ENCODE measurements at regions not wholly inside any gene's neighbourhood (a gene's known extent, or its start where the extent isn't known, plus 50 kb on each side); places are given as distances from the start of the nearest gene placed in this dataset.

GRCh38 chr4:116824172-116824571, 261.2 kb downstream of the TRAM1L1 start:
- Histone ChIP-seq H3K9me3 (peaks cover 0 to 3% (median 0%) of the 10 kb centered on the region in 12 donors), H3K4me3 (no peak overlapping the region), H3K4me1 (no peaks in the 10 kb centered on the region), H3K36me3 (no peaks in the 10 kb centered on the region), H3K27me3 (no peaks in the 10 kb centered on the region), H3K27ac (no peak overlapping the region)
- intact Hi-C loops (cut with DNase I) = no loop called here
- WGBS, 4 donors = 89 to 92% (median 91%) methylated on average over 2 of the region's 2 CpGs
- DNase-seq = no peak
- TF ChIP-seq POLR2A (IDR thresholded peaks at IDR 0.05) (no peak), CTCF (IDR thresholded peaks at IDR 0.05) (no peak)
- ATAC-seq = no peak

DNA sequence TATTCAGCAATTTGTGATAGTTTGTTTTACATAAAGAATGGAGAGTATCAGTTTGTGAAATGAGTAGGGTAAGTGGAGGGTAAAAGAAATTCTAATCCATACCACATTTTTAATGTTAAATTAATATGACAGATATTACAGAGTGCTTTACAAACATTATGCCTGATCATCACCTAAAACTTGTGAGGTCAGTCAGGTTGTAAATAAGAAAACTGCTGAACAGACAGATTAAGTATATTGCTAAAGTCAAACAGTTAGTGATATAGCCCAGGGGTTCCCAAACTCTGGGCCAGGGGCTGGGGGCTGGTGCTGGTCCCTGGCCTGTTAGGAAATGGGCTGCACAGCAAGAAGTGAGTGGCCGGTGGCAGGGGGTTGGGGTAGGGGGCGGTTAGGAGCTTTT, 273.6 kb downstream of the TRAM1L1 start:
- peaks cover 0 to 3% (median 0%) of the 10 kb centered on the region in 12 donors for H3K9me3 ChIP-seq
- no peak overlapping the region for H3K4me3 ChIP-seq
- no peaks in the 10 kb centered on the region for H3K36me3 ChIP-seq
- H3K4me1 ChIP-seq = no peaks in the 10 kb centered on the region
- 60 to 75% (median 66%) methylated on average over 2 of the region's 2 CpGs for WGBS, 4 donors
- ATAC-seq = no peak
- H3K27ac ChIP-seq = no peak overlapping the region
- TF ChIP-seq POLR2A (IDR thresholded peaks at IDR 0.05) = no peak
- TF ChIP-seq CTCF (IDR thresholded peaks at IDR 0.05) = no peak
- DNase-seq = no peak
- intact Hi-C loops (cut with DNase I) = no loop called here
- no peaks in the 10 kb centered on the region for H3K27me3 ChIP-seq

- H3K9me3 ChIP-seq = peaks cover 0 to 5% (median 0%) of the 10 kb centered on the region in 12 donors
- intact Hi-C loops (cut with DNase I) = no loop called here
- TF ChIP-seq CTCF (IDR thresholded peaks at IDR 0.05) (no peak), POLR2A (IDR thresholded peaks at IDR 0.05) (no peak)
- DNase-seq = no peak
- no peak overlapping the region for H3K4me3 ChIP-seq
- H3K27me3 ChIP-seq = no peaks in the 10 kb centered on the region
- no peaks in the 10 kb centered on the region for H3K36me3 ChIP-seq
- WGBS, 4 donors = 61 to 88% (median 73%) methylated on average over 2 of the region's 2 CpGs
- H3K27ac ChIP-seq = no peak overlapping the region
- no peak for ATAC-seq
- no peaks in the 10 kb centered on the region for H3K4me1 ChIP-seq
These were observed 289.4 kb downstream of the TRAM1L1 start for GRCh38 chr4:116796022-116796421.

DNA sequence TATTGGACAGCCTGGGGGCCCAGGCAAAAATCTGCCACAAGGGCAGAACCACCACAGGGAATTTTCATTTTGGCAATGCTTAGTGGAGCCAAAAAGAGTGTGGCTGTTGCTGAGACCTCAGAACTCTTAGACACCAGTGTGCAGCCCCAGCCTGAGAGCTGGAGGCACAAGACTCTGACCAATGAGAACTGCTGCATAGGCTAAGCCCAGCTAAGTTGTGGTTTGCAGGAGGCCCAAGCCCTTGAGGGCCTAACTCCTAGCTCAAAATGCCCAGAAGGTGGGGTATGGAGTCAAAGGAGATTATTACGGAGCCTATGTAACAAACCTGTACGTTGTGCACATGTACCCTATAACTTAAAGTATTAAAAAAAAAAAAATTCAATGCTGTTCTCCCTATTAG, 296.7 kb downstream of the TRAM1L1 start:
- TF ChIP-seq CTCF (IDR thresholded peaks at IDR 0.05) (no peak), POLR2A (IDR thresholded peaks at IDR 0.05) (no peak)
- Histone ChIP-seq H3K36me3 (no peaks in the 10 kb centered on the region), H3K27me3 (no peaks in the 10 kb centered on the region), H3K4me3 (no peak overlapping the region), H3K27ac (no peak overlapping the region), H3K4me1 (no peaks in the 10 kb centered on the region), H3K9me3 (peaks cover 0 to 5% (median 0%) of the 10 kb centered on the region in 12 donors)
- ATAC-seq (no peak), DNase-seq (no peak)
- 82 to 94% (median 88%) methylated on average over 2 of the region's 2 CpGs for WGBS, 4 donors
- intact Hi-C loops (cut with DNase I) = no loop called here

All from heart left ventricle (tissue), 16 donors.